CD14-positive monocyte (primary cell): ENCODE measurements at regions not wholly inside any gene's neighbourhood (a gene's known extent, or its start where the extent isn't known, plus 50 kb on each side); places are given as distances from the start of the nearest gene placed in this dataset.

ENCODE experiments used
- DNase-seq, 3 donors: peaks; one replicate each; pipeline ENCODE4 v3.0.0-alpha.2; 2011 to 2022
- H2AFZ ChIP-seq: 2 replicates; pipeline ENCODE4 v1.6.0; 2012; ENCODE audit warnings: mild to moderate bottlenecking, low read depth, low read length, inconsistent platforms; ENCODE audit not compliant: insufficient read depth, poor library complexity, severe bottlenecking
- H3K27ac ChIP-seq, 2 donors: 1 replicate in 1 of 2; 2 replicates in 1 of 2; pipeline ENCODE4 v1.5.1; 2012 to 2013; ENCODE audit warnings: low read length in 2 of 2, control low read depth in 1 of 2, inconsistent platforms in 1 of 2, low read depth in 1 of 2, mild to moderate bottlenecking in 1 of 2
- H3K27me3 ChIP-seq, 2 donors: one replicate each; pipeline versions ENCODE4 v1.6.0 to v1.6.1; 2011 to 2013; ENCODE audit warnings: low read length in 2 of 2; ENCODE audit not compliant: control insufficient read depth in 2 of 2, insufficient read depth in 2 of 2
- H3K36me3 ChIP-seq, 2 donors: replicated peaks in 1 of 2; 1 replicate in 1 of 2; 2 replicates in 1 of 2; pipeline versions ENCODE4 v1.5.1 to v1.6.1; 2012 to 2013; ENCODE audit warnings: low read length in 2 of 2, control low read depth in 1 of 2, inconsistent platforms in 1 of 2, mild to moderate bottlenecking in 1 of 2; ENCODE audit not compliant: insufficient read depth in 2 of 2, control insufficient read depth in 1 of 2
- H3K4me1 ChIP-seq, 2 donors: 1 replicate in 1 of 2; 2 replicates in 1 of 2; pipeline versions ENCODE4 v1.5.1 to v1.6.1; 2012 to 2013; ENCODE audit warnings: low read length in 2 of 2, control low read depth in 1 of 2, inconsistent platforms in 1 of 2, mild to moderate bottlenecking in 1 of 2, moderate library complexity in 1 of 2; ENCODE audit not compliant: insufficient read depth in 2 of 2, control insufficient read depth in 1 of 2
- H3K4me2 ChIP-seq: replicated peaks from 2 replicates; pipeline ENCODE3; 2012; ENCODE audit warnings: low read length, moderate library complexity, mild to moderate bottlenecking; ENCODE audit not compliant: poor library complexity, severe bottlenecking; ENCODE audit errors: extremely low read depth
- H3K4me3 ChIP-seq, 3 experiments: fragments of 200-600 bp in 1 of 3; sonication (generic) in 1 of 3; replicated peaks in 1 of 3; 1 replicate in 2 of 3; 2 replicates in 1 of 3; pipeline ENCODE4 v1.5.1; 2011 to 2013; ENCODE audit warnings: low read length in 3 of 3, mild to moderate bottlenecking in 3 of 3, control low read depth in 2 of 3, low read depth in 2 of 3, inconsistent platforms in 1 of 3, moderate library complexity in 1 of 3
- H3K79me2 ChIP-seq: 2 replicates; pipeline ENCODE4 v1.6.0; 2012; ENCODE audit warnings: mild to moderate bottlenecking, control low read depth, inconsistent platforms, low read length, moderate library complexity; ENCODE audit not compliant: insufficient read depth
- H3K9ac ChIP-seq: 2 replicates; pipeline ENCODE4 v1.6.0; 2017; ENCODE audit warnings: low read length, mild to moderate bottlenecking; ENCODE audit not compliant: insufficient read depth, poor library complexity, severe bottlenecking
- H3K9me3 ChIP-seq, 2 donors: replicated peaks in 1 of 2; 1 replicate in 1 of 2; 2 replicates in 1 of 2; pipeline versions ENCODE4 v1.5.1 to v1.6.1; 2012 to 2013; ENCODE audit warnings: low read length in 2 of 2, control low read depth in 1 of 2; ENCODE audit not compliant: control insufficient read depth in 1 of 2, insufficient read depth in 1 of 2
- H4K20me1 ChIP-seq: 2 replicates; pipeline ENCODE4 v1.6.0; 2012; ENCODE audit warnings: mild to moderate bottlenecking, low read length, control low read depth, moderate library complexity; ENCODE audit not compliant: insufficient read depth
- H3K27ac Mint-ChIP-seq, 7 donors: one replicate each; pipeline ENCODE4 v1.8.0; 2020; ENCODE audit warnings: mild to moderate bottlenecking in 7 of 7, mixed read lengths in 7 of 7, moderate library complexity in 6 of 7, inconsistent platforms in 2 of 7
- H3K27me3 Mint-ChIP-seq, 3 donors: one replicate each; pipeline ENCODE4 v1.8.0; 2021 to 2022; ENCODE audit warnings: low read depth in 3 of 3, mild to moderate bottlenecking in 3 of 3, mixed read lengths in 3 of 3, moderate library complexity in 3 of 3, inconsistent platforms in 1 of 3
- H3K36me3 Mint-ChIP-seq, 2 donors: one replicate each; pipeline ENCODE4 v1.8.0; 2020; ENCODE audit warnings: mixed read lengths in 2 of 2, inconsistent platforms in 1 of 2, mild to moderate bottlenecking in 1 of 2
- H3K4me1 Mint-ChIP-seq: one replicate; pipeline ENCODE4 v1.8.0; 2020; ENCODE audit warnings: mild to moderate bottlenecking, mixed read lengths
- H3K4me3 Mint-ChIP-seq, 2 donors: one replicate each; pipeline ENCODE4 v1.8.0; 2020; ENCODE audit warnings: mild to moderate bottlenecking in 2 of 2, mixed read lengths in 2 of 2, moderate library complexity in 1 of 2
- H3K9me3 Mint-ChIP-seq, 7 donors: one replicate each; pipeline ENCODE4 v1.8.0; 2020 to 2022; ENCODE audit warnings: mixed read lengths in 7 of 7, mild to moderate bottlenecking in 6 of 7, moderate library complexity in 6 of 7, inconsistent platforms in 2 of 7
- CTCF ChIP-seq: fragments of 200-600 bp; IDR thresholded peaks from one replicate; pipeline ENCODE4 v1.8.0; 2022; ENCODE audit warnings: antibody characterized with exemption, mild to moderate bottlenecking
- WGBS: methylation state at CpG from one replicate; pipeline ENCODE4 v1.1.5; 2013; ENCODE audit warnings: missing lambda C conversion rate; ENCODE audit not compliant: insufficient coverage; 5-methylcytosine and 5-hydroxymethylcytosine counted together
- intact Hi-C, 2 donors: fragments of 100-400 bp; cut with micrococcal nuclease; formaldehyde crosslinking; loops; one replicate each; pipeline versions ENCODE4 v1.15.0 to v1.15.1; 2023

GRCh38 chr22:27556371-27556770 lies 245.2 kb downstream of the MN1 start:
- H3K4me3 ChIP-seq = no peak overlapping the region
- no peaks in the 10 kb centered on the region for H4K20me1 ChIP-seq
- no peaks in the 10 kb centered on the region for H3K36me3 ChIP-seq
- H3K9me3 ChIP-seq = peaks cover 0 to 6% of the 10 kb centered on the region in 2 donors
- WGBS = 97% methylated on average over 10 of the region's 12 CpGs
- H3K79me2 ChIP-seq = no peaks in the 10 kb centered on the region
- H2AFZ ChIP-seq = no peak overlapping the region
- H3K27me3 ChIP-seq = no peaks in the 10 kb centered on the region
- H3K27ac ChIP-seq = no peak overlapping the region
- Mint-ChIP-seq H3K9me3 (peaks cover 0 to 9% (median 5%) of the 10 kb centered on the region in 7 donors), H3K27ac (no peak overlapping the region), H3K27me3 (peaks cover 2 to 3% (median 3%) of the 10 kb centered on the region in 3 donors), H3K4me1 (no peaks in the 10 kb centered on the region), H3K4me3 (no peak overlapping the region), H3K36me3 (no peaks in the 10 kb centered on the region)
- no peak for DNase-seq
- no peak overlapping the region for H3K9ac ChIP-seq
- intact Hi-C loops = no loop called here
- H3K4me1 ChIP-seq = no peaks in the 10 kb centered on the region
- no peak for TF ChIP-seq CTCF
- H3K4me2 ChIP-seq = no peak overlapping the region

- H2AFZ ChIP-seq = no peak overlapping the region
- H3K4me1 ChIP-seq = no peaks in the 10 kb centered on the region
- no peaks in the 10 kb centered on the region for H3K36me3 ChIP-seq
- no peaks in the 10 kb centered on the region for H3K27me3 ChIP-seq
- H3K4me3 Mint-ChIP-seq = no peak overlapping the region
- H3K4me3 ChIP-seq = no peak overlapping the region
- peaks cover 0 to 9% (median 5%) of the 10 kb centered on the region in 7 donors for H3K9me3 Mint-ChIP-seq
- no peak overlapping the region for H3K4me2 ChIP-seq
- H3K36me3 Mint-ChIP-seq = no peaks in the 10 kb centered on the region
- peaks cover 0 to 6% of the 10 kb centered on the region in 2 donors for H3K9me3 ChIP-seq
- no peak overlapping the region for H3K27ac ChIP-seq
- no peaks in the 10 kb centered on the region for H3K4me1 Mint-ChIP-seq
- H3K9ac ChIP-seq = no peak overlapping the region
- H4K20me1 ChIP-seq = no peaks in the 10 kb centered on the region
- no peaks in the 10 kb centered on the region for H3K79me2 ChIP-seq
- TF ChIP-seq CTCF = no peak
- whole genome bisulfite sequencing = 72% methylated on average over 2 of the region's 12 CpGs
- intact Hi-C loops = no loop called here
- no peak for DNase-seq
- H3K27me3 Mint-ChIP-seq = peaks cover 0 to 3% (median 3%) of the 10 kb centered on the region in 3 donors
- peak overlapping the region in 1 of 7 donors; percentile 19 for H3K27ac Mint-ChIP-seq
Measured at GRCh38 chr22:27557286-27558008, 244.1 kb downstream of the MN1 start.
